ENCODE measurements at regions not wholly inside any gene's neighbourhood (a gene's known extent, or its start where the extent isn't known, plus 50 kb on each side); places are given as distances from the start of the nearest gene placed in this dataset.

GRCh38 chr7:113800826-113801225 is 118.0 kb downstream of the PPP1R3A start:
- Mint-ChIP-seq H3K4me1 (ENCODE audit: insufficient read depth, unreplicated experiment) (no peaks in the 10 kb centered on the region), H3K4me3 (ENCODE audit: unreplicated experiment) (no peak overlapping the region), H3K9me3 (ENCODE audit: unreplicated experiment) (no peaks in the 10 kb centered on the region), H3K36me3 (ENCODE audit: insufficient read depth, unreplicated experiment) (no peaks in the 10 kb centered on the region), H3K27me3 (ENCODE audit: insufficient read depth, unreplicated experiment) (peaks cover 30% of the 10 kb centered on the region), H3K27ac (ENCODE audit: low read depth, unreplicated experiment) (no peak overlapping the region)
- no peak for TF ChIP-seq CTCF (IDR thresholded peaks at IDR 0.05; ENCODE audit: unreplicated experiment)
- no TSS peak for BruUV-seq (replicated peaks)
- DNase-seq (ENCODE audit: unreplicated experiment): no peak
- POLR2A ChIA-PET: no interaction called here
- intact Hi-C loops (cut with micrococcal nuclease): no loop called here
- CTCF ChIA-PET: no interaction called here

- no peak for DNase-seq (ENCODE audit: unreplicated experiment)
- Mint-ChIP-seq H3K9me3 (ENCODE audit: unreplicated experiment) (no peaks in the 10 kb centered on the region), H3K36me3 (ENCODE audit: insufficient read depth, unreplicated experiment) (no peaks in the 10 kb centered on the region), H3K4me3 (ENCODE audit: unreplicated experiment) (no peak overlapping the region), H3K27ac (ENCODE audit: low read depth, unreplicated experiment) (no peak overlapping the region), H3K27me3 (ENCODE audit: insufficient read depth, unreplicated experiment) (peaks cover 39% of the 10 kb centered on the region), H3K4me1 (ENCODE audit: insufficient read depth, unreplicated experiment) (no peaks in the 10 kb centered on the region)
- POLR2A ChIA-PET: no interaction called here
- intact Hi-C loops (cut with micrococcal nuclease): no loop called here
- TF ChIP-seq CTCF (IDR thresholded peaks at IDR 0.05; ENCODE audit: unreplicated experiment): no peak
- CTCF ChIA-PET: no interaction called here
- BruUV-seq (replicated peaks): no TSS peak
Measured at GRCh38 chr7:113799896-113800295, 118.9 kb downstream of the PPP1R3A start.

GRCh38 chr7:113797420-113798010 is 121.3 kb downstream of the PPP1R3A start:
- Mint-ChIP-seq H3K9me3 (ENCODE audit: unreplicated experiment) (no peaks in the 10 kb centered on the region), H3K4me3 (ENCODE audit: unreplicated experiment) (no peak overlapping the region), H3K27me3 (ENCODE audit: insufficient read depth, unreplicated experiment) (peaks cover 51% of the 10 kb centered on the region), H3K4me1 (ENCODE audit: insufficient read depth, unreplicated experiment) (no peaks in the 10 kb centered on the region), H3K27ac (ENCODE audit: low read depth, unreplicated experiment) (no peak overlapping the region), H3K36me3 (ENCODE audit: insufficient read depth, unreplicated experiment) (no peaks in the 10 kb centered on the region)
- no peak for DNase-seq (ENCODE audit: unreplicated experiment)
- ChIA-PET POLR2A (no interaction called here), CTCF (interaction anchor here (1.0 kb wide), 1 partner anchor 23 kb away, joined by 3 read pairs; no protein-coding TSS in a partner anchor)
- intact Hi-C loops (cut with micrococcal nuclease): no loop called here
- TF ChIP-seq CTCF (IDR thresholded peaks at IDR 0.05; ENCODE audit: unreplicated experiment): no peak
- BruUV-seq (replicated peaks): no TSS peak

GRCh38 chr7:113796557-113796956 is 122.3 kb downstream of the PPP1R3A start:
- no peaks in the 10 kb centered on the region for H3K36me3 Mint-ChIP-seq (ENCODE audit: insufficient read depth, unreplicated experiment)
- no peak overlapping the region for H3K4me3 Mint-ChIP-seq (ENCODE audit: unreplicated experiment)
- TF ChIP-seq CTCF (IDR thresholded peaks at IDR 0.05; ENCODE audit: unreplicated experiment): no peak
- POLR2A ChIA-PET: no interaction called here
- intact Hi-C loops (cut with micrococcal nuclease): no loop called here
- DNase-seq (ENCODE audit: unreplicated experiment): peak; percentile 86
- H3K4me1 Mint-ChIP-seq (ENCODE audit: insufficient read depth, unreplicated experiment): no peaks in the 10 kb centered on the region
- no TSS peak for BruUV-seq (replicated peaks)
- H3K27ac Mint-ChIP-seq (ENCODE audit: low read depth, unreplicated experiment): no peak overlapping the region
- CTCF ChIA-PET: no interaction called here
- peaks cover 56% of the 10 kb centered on the region for H3K27me3 Mint-ChIP-seq (ENCODE audit: insufficient read depth, unreplicated experiment)
- H3K9me3 Mint-ChIP-seq (ENCODE audit: unreplicated experiment): no peaks in the 10 kb centered on the region
